Esophagus squamous epithelium (tissue), 4 donors: ENCODE measurements at regions not wholly inside any gene's neighbourhood (a gene's known extent, or its start where the extent isn't known, plus 50 kb on each side); places are given as distances from the start of the nearest gene placed in this dataset.

ENCODE experiments used
- POLR2A ChIP-seq, 4 donors: fragments of 450-650 bp; IDR thresholded peaks; one replicate each; pipeline ENCODE4 v1.6.1; 2017; ENCODE audit warnings: antibody characterized with exemption in 4 of 4, mild to moderate bottlenecking in 4 of 4, moderate library complexity in 3 of 4
- TF ChIP-seq, protein P1 (sequence below), 6 experiments: fragments of 450-650 bp in 4 of 6; fragments of 200-600 bp in 2 of 6; sonication (generic) in 2 of 6; IDR thresholded peaks; one replicate each; pipeline ENCODE4 v1.5.1; 2016 to 2019; ENCODE audit warnings: antibody characterized with exemption in 6 of 6, mild to moderate bottlenecking in 4 of 6, moderate library complexity in 4 of 6

DNA sequence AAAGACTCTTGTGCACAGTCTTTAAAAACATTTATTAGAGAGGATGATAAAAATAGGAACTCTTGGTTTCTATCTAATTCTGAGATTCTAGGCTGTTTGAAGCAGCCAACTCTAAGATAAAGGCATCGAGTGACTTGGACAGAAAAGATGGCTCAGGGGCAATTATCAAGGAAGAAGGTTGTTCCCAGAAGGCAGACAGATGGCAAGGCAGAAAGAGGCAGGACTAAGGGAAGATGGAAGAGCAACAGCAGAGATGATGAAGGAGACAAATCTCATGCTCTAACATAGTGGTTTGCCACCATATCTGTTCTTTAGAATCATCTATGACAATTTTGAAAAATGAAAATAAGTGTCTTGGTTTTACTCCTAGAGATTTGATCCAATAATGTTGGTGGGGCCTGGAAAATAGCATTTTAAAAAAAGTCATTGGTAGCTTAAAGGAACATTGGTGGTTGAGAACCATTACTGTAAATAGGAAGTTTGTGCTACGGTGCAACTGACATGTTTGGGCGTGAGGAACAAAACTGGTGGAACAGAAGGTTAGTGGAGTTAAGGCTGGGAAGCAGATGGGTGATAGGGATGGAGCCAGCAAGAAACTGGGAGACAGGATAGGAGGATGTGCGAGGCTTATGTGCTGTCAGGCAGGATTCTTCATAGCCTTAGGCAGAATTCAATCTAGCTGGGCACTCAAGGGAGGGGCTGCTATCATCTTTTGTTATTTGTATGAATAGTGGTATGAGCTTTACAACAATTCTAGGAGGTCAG lies 751.1 kb downstream of the DHX35 start:
- no peak for TF ChIP-seq POLR2A (IDR thresholded peaks at IDR 0.05)
- TF ChIP-seq, protein P1, sequence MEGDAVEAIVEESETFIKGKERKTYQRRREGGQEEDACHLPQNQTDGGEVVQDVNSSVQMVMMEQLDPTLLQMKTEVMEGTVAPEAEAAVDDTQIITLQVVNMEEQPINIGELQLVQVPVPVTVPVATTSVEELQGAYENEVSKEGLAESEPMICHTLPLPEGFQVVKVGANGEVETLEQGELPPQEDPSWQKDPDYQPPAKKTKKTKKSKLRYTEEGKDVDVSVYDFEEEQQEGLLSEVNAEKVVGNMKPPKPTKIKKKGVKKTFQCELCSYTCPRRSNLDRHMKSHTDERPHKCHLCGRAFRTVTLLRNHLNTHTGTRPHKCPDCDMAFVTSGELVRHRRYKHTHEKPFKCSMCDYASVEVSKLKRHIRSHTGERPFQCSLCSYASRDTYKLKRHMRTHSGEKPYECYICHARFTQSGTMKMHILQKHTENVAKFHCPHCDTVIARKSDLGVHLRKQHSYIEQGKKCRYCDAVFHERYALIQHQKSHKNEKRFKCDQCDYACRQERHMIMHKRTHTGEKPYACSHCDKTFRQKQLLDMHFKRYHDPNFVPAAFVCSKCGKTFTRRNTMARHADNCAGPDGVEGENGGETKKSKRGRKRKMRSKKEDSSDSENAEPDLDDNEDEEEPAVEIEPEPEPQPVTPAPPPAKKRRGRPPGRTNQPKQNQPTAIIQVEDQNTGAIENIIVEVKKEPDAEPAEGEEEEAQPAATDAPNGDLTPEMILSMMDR (IDR thresholded peaks at IDR 0.05), result no peak
